GM12865 (cell line): ENCODE measurements at regions not wholly inside any gene's neighbourhood (a gene's known extent, or its start where the extent isn't known, plus 50 kb on each side); places are given as distances from the start of the nearest gene placed in this dataset.
"Not testable (repeated sequence)": the region's sequence is repeated elsewhere in the genome, so short reads cannot be mapped to it uniquely, and the experiment has no call there.

Experiments used
- DNase-seq: peaks from one replicate; pipeline ENCODE4 v3.0.0; 2010; ENCODE audit warnings: low read depth
- H3K4me3 ChIP-seq: 2 replicates; pipeline ENCODE4 v1.5.1; 2011; ENCODE audit warnings: mild to moderate bottlenecking, low read depth, low read length, control low read depth
- TF ChIP-seq, protein P1 (sequence below): IDR thresholded peaks from 2 replicates; pipeline ENCODE4 v1.5.1; 2011; ENCODE audit warnings: low read length, control low read depth, low read depth, inconsistent platforms; ENCODE audit not compliant: insufficient read depth; ENCODE audit errors: missing control alignments

DNA sequence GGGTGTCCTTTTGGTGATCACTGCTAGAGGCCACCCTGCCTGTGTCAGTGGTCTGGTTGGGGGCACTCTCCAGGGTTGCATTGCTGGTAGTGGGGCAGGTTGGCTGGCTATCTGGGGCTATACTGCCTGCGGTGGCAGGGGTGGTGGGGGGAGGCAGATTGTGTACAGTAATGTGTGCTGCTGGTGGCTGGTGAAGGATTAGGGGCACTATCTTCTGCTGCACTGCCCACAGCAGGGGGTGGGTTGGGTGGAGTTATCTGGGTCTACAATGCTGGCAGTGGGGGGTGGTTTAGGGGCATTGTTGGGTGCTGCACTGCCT, 204.0 kb upstream of the WSB1 start:
- TF ChIP-seq, protein P1, sequence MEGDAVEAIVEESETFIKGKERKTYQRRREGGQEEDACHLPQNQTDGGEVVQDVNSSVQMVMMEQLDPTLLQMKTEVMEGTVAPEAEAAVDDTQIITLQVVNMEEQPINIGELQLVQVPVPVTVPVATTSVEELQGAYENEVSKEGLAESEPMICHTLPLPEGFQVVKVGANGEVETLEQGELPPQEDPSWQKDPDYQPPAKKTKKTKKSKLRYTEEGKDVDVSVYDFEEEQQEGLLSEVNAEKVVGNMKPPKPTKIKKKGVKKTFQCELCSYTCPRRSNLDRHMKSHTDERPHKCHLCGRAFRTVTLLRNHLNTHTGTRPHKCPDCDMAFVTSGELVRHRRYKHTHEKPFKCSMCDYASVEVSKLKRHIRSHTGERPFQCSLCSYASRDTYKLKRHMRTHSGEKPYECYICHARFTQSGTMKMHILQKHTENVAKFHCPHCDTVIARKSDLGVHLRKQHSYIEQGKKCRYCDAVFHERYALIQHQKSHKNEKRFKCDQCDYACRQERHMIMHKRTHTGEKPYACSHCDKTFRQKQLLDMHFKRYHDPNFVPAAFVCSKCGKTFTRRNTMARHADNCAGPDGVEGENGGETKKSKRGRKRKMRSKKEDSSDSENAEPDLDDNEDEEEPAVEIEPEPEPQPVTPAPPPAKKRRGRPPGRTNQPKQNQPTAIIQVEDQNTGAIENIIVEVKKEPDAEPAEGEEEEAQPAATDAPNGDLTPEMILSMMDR: no peak
- H3K4me3 ChIP-seq: no peak overlapping the region

GRCh38 chr17:27090450-27091042, 203.4 kb upstream of the WSB1 start:
- not testable (repeated sequence) for DNase-seq, H3K4me3 ChIP-seq

More for the DNA sequence above, 204.0 kb upstream of the WSB1 start:
- no peak for DNase-seq

DNA sequence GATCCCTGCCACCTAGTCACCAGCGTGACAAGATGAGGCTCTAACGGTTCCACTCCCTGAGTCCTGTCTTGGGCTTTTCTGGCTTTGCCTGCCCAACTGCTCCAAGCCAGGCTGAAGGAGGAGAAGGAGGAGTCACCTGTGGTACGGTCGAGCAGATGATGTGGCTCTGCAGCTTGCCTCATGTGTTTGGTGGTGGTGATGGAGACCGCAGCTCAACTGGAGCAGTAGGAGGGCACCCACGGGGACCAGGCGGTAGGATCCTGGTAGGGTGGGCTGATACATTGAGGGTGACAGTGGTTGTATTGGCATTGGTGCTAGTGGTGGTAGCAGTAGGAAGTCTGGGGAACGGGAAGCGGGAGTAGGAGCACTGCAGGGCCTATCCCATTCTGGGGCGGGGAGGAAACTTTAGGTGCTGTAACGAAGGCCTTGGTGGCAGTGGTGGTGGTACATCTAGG, 202.8 kb upstream of the WSB1 start:
- no peak overlapping the region for H3K4me3 ChIP-seq
- no peak for DNase-seq
- TF ChIP-seq, protein P1: no peak

DNA sequence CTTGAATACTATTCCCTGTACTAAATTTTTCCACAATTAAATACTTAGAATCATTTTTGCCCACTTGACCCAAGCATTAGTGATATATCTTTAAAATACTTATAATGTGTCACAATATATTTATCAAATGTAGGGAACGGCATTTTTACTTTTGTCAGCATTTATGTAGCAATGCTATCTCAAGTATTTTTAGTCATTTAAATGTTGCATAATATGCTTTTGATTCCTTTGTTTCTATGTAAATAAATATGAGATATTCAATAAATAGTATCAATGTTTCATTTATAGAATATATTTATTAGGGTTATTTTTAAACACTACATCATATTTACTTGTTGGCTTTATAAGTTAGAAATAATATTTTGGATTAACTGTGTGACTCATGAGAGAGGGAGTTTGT, 199.7 kb upstream of the WSB1 start:
- not testable (repeated sequence) for DNase-seq, H3K4me3 ChIP-seq

GRCh38 chr17:27095821-27096220, 198.1 kb upstream of the WSB1 start:
- DNase-seq: not testable (repeated sequence)

DNA sequence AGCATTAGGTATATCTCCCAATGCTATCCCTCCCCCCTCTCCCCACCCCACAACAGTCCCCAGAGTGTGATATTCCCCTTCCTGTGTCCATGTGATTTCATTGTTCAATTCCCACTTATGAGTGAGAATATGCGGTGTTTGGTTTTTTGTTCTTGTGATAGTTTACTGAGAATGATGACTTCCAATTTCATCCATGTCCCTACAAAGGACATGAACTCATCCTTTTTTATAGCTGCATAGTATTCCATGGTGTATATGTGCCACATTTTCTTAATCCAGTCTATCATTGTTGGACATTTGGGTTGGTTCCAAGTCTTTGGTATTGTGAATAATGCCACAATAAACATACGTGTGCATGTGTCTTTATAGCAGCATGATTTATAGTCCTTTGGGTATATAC, 194.6 kb upstream of the WSB1 start:
- H3K4me3 ChIP-seq, DNase-seq: not testable (repeated sequence)

More at GRCh38 chr17:27095821-27096220, 198.1 kb upstream of the WSB1 start:
- not testable (repeated sequence) for H3K4me3 ChIP-seq

- DNase-seq: not testable (repeated sequence)
These were observed 189.2 kb upstream of the WSB1 start for GRCh38 chr17:27104605-27105221.

DNA sequence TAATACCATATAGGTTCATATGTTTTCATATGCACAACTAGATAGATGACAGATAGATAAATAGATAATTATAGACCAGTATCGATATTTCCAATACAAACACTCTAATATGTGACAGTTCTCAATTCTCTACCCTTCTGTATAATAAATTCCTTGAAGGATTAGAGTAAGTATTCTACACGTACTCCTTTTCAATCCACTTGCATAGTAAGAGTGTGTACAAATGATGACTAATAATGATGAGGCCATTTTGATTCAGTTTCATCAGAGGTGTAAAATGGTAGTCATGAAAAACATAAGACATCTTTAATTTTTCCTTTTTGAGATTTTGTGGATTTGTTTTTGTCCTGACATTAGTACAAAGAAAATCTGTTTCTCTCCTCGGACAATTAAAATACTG, 188.3 kb upstream of the WSB1 start:
- H3K4me3 ChIP-seq: no peak overlapping the region
- DNase-seq: no peak
- TF ChIP-seq, protein P1: no peak

More at GRCh38 chr17:27104605-27105221, 189.2 kb upstream of the WSB1 start:
- H3K4me3 ChIP-seq: not testable (repeated sequence)

- no peak for DNase-seq
- no peak overlapping the region for H3K4me3 ChIP-seq
- TF ChIP-seq, protein P1: no peak
These were observed 187.4 kb upstream of the WSB1 start for GRCh38 chr17:27106347-27106981.

GRCh38 chr17:27106982-27107360, 186.9 kb upstream of the WSB1 start:
- no peak overlapping the region for H3K4me3 ChIP-seq
- no peak for DNase-seq
- TF ChIP-seq, protein P1: no peak

GRCh38 chr17:27107386-27108328, 186.3 kb upstream of the WSB1 start:
- not testable (repeated sequence) for DNase-seq, H3K4me3 ChIP-seq
